HFFc6 (cell line): ENCODE measurements at regions not wholly inside any gene's neighbourhood (a gene's known extent, or its start where the extent isn't known, plus 50 kb on each side); places are given as distances from the start of the nearest gene placed in this dataset.

ENCODE experiments used
- DNase-seq: peaks from one replicate; pipeline ENCODE4 v3.0.0-alpha.2; 2018
- H3K27ac Mint-ChIP-seq: 2 replicates; pipeline ENCODE4 v1.8.0; 2020; ENCODE audit warnings: mild to moderate bottlenecking, mixed read lengths
- H3K27me3 Mint-ChIP-seq: 2 replicates; pipeline ENCODE4 v1.8.0; 2021; ENCODE audit warnings: mild to moderate bottlenecking, moderate library complexity, mixed read lengths; ENCODE audit not compliant: insufficient read depth
- H3K36me3 Mint-ChIP-seq: 2 replicates; pipeline ENCODE4 v1.8.0; 2021; ENCODE audit warnings: low read depth, mixed read lengths
- H3K4me1 Mint-ChIP-seq: 2 replicates; pipeline ENCODE4 v1.8.0; 2020; ENCODE audit warnings: low read depth, mixed read lengths
- H3K4me3 Mint-ChIP-seq: 2 replicates; pipeline ENCODE4 v1.8.0; 2020; ENCODE audit warnings: mild to moderate bottlenecking, moderate library complexity, mixed read lengths
- H3K9me3 Mint-ChIP-seq: 2 replicates; pipeline ENCODE4 v1.8.0; 2020; ENCODE audit warnings: mild to moderate bottlenecking, mixed read lengths
- CTCF ChIP-seq: fragments of 200-600 bp; sonication (generic); IDR thresholded peaks from 2 replicates; pipeline ENCODE4 v1.5.0; 2021; ENCODE audit warnings: antibody characterized with exemption, mild to moderate bottlenecking

GRCh38 chr5:124153588-124153987 lies 592.9 kb downstream of the ZNF608 start:
- H3K4me1 Mint-ChIP-seq: no peaks in the 10 kb centered on the region
- H3K36me3 Mint-ChIP-seq: peaks cover 15% of the 10 kb centered on the region; the same call in 1 of the 2 replicates
- no peak for TF ChIP-seq CTCF
- H3K9me3 Mint-ChIP-seq: peaks cover 44% of the 10 kb centered on the region
- H3K27ac Mint-ChIP-seq: no peak overlapping the region
- no peak overlapping the region for H3K4me3 Mint-ChIP-seq
- H3K27me3 Mint-ChIP-seq: no peaks in the 10 kb centered on the region
- no peak for DNase-seq

GRCh38 chr5:124148574-124148973 lies 597.9 kb downstream of the ZNF608 start:
- no peak for TF ChIP-seq CTCF
- Mint-ChIP-seq H3K36me3 (no peaks in the 10 kb centered on the region), H3K4me3 (no peak overlapping the region), H3K27me3 (no peaks in the 10 kb centered on the region), H3K4me1 (no peaks in the 10 kb centered on the region), H3K27ac (no peak overlapping the region), H3K9me3 (peaks cover 41% of the 10 kb centered on the region)
- no peak for DNase-seq

- Mint-ChIP-seq H3K4me1 (no peaks in the 10 kb centered on the region), H3K36me3 (no peaks in the 10 kb centered on the region; the same call in 1 of the 2 replicates), H3K4me3 (no peak overlapping the region), H3K27me3 (no peaks in the 10 kb centered on the region), H3K27ac (no peak overlapping the region), H3K9me3 (peaks cover 11% of the 10 kb centered on the region; the same call in 1 of the 2 replicates)
- no peak for TF ChIP-seq CTCF
- no peak for DNase-seq
Observed at GRCh38 chr5:124140060-124140459, 606.4 kb downstream of the ZNF608 start.

- no peak overlapping the region for H3K27ac Mint-ChIP-seq
- no peak for DNase-seq
- H3K36me3 Mint-ChIP-seq: no peaks in the 10 kb centered on the region; the same call in 1 of the 2 replicates
- no peaks in the 10 kb centered on the region for H3K4me1 Mint-ChIP-seq
- H3K4me3 Mint-ChIP-seq: no peak overlapping the region
- H3K27me3 Mint-ChIP-seq: no peaks in the 10 kb centered on the region
- TF ChIP-seq CTCF: no peak
- H3K9me3 Mint-ChIP-seq: peaks cover 11% of the 10 kb centered on the region; the same call in 1 of the 2 replicates
Observed at GRCh38 chr5:124139477-124139876, 607.0 kb downstream of the ZNF608 start.

- Mint-ChIP-seq H3K27me3 (no peaks in the 10 kb centered on the region), H3K36me3 (no peaks in the 10 kb centered on the region; the same call in 1 of the 2 replicates), H3K4me3 (no peak overlapping the region), H3K27ac (no peak overlapping the region), H3K4me1 (no peaks in the 10 kb centered on the region), H3K9me3 (peaks cover 9% of the 10 kb centered on the region; the same call in 1 of the 2 replicates)
- no peak for TF ChIP-seq CTCF
- DNase-seq: no peak
Observed at GRCh38 chr5:124136609-124137008, 609.8 kb downstream of the ZNF608 start.

- Mint-ChIP-seq H3K27me3 (no peaks in the 10 kb centered on the region), H3K4me1 (no peaks in the 10 kb centered on the region), H3K36me3 (no peaks in the 10 kb centered on the region), H3K4me3 (no peak overlapping the region), H3K9me3 (peaks cover 7% of the 10 kb centered on the region; the same call in 1 of the 2 replicates), H3K27ac (no peak overlapping the region)
- TF ChIP-seq CTCF: no peak
- no peak for DNase-seq
Observed at GRCh38 chr5:124134941-124135340, 611.5 kb downstream of the ZNF608 start.
